IPS-20b (cell line): ENCODE measurements at regions not wholly inside any gene's neighbourhood (a gene's known extent, or its start where the extent isn't known, plus 50 kb on each side); places are given as distances from the start of the nearest gene placed in this dataset.

Experiments used
- H3K27ac ChIP-seq: one replicate; pipeline ENCODE4 v1.5.1; 2013; ENCODE audit warnings: low read length
- H3K27me3 ChIP-seq: 2 replicates; pipeline ENCODE4 v1.6.1; 2013; ENCODE audit warnings: mild to moderate bottlenecking, low read length, inconsistent platforms; ENCODE audit not compliant: insufficient read depth
- H3K36me3 ChIP-seq: 2 replicates; pipeline ENCODE4 v1.6.1; 2013; ENCODE audit warnings: low read depth, mild to moderate bottlenecking, inconsistent platforms, low read length, moderate library complexity; ENCODE audit not compliant: insufficient read depth
- H3K4me1 ChIP-seq: 2 replicates; pipeline ENCODE4 v1.6.1; 2013; ENCODE audit warnings: mild to moderate bottlenecking, control low read depth, inconsistent platforms, low read length, moderate library complexity; ENCODE audit not compliant: insufficient read depth
- H3K4me3 ChIP-seq: 2 replicates; pipeline ENCODE4 v1.5.1; 2013; ENCODE audit warnings: mild to moderate bottlenecking, low read length, inconsistent platforms
- H3K9ac ChIP-seq: 2 replicates; pipeline ENCODE4 v1.6.1; 2013; ENCODE audit warnings: low read depth, mild to moderate bottlenecking, inconsistent platforms, low read length, moderate library complexity
- H3K9me3 ChIP-seq: 2 replicates; pipeline ENCODE4 v1.6.1; 2013; ENCODE audit warnings: mild to moderate bottlenecking, low read depth, low read length, inconsistent platforms; ENCODE audit not compliant: insufficient read depth

DNA sequence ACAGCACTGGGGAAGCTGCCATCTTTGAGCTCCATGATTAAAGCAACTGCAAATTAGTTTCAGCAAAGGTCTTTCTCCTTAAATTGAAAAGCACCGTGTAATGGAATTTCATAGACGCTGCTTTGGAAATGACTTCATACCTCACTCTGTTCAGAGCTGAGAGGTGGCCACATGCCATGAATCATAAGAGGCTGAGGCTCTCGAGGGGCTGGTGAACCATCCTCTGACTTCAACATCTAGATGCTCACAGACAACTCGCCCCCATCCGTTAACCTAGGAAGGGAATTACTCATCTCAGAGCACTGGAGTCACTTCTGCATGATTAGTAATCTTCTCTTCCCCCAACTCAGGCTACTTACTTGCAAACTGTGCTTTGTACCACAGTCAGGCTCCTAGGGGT is 122.3 kb downstream of the RCN1 start:
- Histone ChIP-seq H3K4me1 (no peaks in the 10 kb centered on the region; the same call in 1 of the 2 replicates), H3K27me3 (no peaks in the 10 kb centered on the region), H3K27ac (no peak overlapping the region), H3K9me3 (no peaks in the 10 kb centered on the region), H3K9ac (no peak overlapping the region), H3K4me3 (no peak overlapping the region), H3K36me3 (no peaks in the 10 kb centered on the region)

DNA sequence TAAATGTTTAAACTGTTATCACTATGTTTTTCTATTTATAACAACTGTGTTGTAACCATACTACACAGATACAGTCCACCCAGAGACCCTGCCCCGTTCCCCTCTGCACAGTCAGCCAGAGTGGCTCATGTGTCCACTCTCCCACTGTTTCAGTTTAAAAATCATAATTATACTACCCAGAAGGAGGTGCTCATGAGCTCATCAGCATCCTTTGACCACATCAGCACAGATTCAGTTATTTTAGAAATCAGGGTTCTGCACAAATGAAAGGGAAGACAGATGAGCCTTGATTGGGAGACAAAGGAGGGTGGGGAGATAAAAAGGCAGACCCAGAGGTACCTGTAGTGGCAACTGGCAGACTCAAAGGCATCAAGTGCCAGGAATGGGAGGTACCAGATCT is 124.3 kb downstream of the RCN1 start:
- Histone ChIP-seq H3K4me1 (no peaks in the 10 kb centered on the region; the same call in 1 of the 2 replicates), H3K36me3 (no peaks in the 10 kb centered on the region), H3K27ac (no peak overlapping the region), H3K9ac (no peak overlapping the region), H3K4me3 (no peak overlapping the region), H3K9me3 (no peaks in the 10 kb centered on the region), H3K27me3 (no peaks in the 10 kb centered on the region)

GRCh38 chr11:32216749-32217148 is 125.9 kb downstream of the RCN1 start:
- no peak overlapping the region for H3K4me3 ChIP-seq
- H3K36me3 ChIP-seq: no peaks in the 10 kb centered on the region
- H3K27ac ChIP-seq: no peak overlapping the region
- no peaks in the 10 kb centered on the region for H3K27me3 ChIP-seq
- no peaks in the 10 kb centered on the region for H3K9me3 ChIP-seq
- no peak overlapping the region for H3K9ac ChIP-seq
- H3K4me1 ChIP-seq: no peaks in the 10 kb centered on the region; the same call in 1 of the 2 replicates

DNA sequence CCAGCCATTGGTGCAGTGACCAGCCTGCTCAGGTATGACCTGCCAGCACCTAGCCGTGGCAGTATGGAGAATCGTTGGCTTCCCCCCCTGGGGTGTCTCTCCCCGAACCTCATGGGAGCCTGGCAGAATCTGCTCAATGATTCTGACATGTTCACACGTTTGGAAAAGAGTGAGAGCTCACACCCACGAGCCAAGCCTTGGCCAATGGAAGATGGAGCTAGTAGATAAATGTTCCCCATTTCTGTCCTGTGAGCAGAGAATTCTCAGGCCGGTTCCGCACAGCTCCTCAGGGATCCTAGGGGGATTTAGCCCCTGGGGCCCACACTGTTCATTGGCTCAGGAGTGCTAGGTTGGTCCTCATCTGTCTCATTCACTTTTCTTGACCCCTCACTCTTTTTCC is 128.4 kb downstream of the RCN1 start:
- Histone ChIP-seq H3K36me3 (no peaks in the 10 kb centered on the region), H3K9ac (no peak overlapping the region), H3K27me3 (no peaks in the 10 kb centered on the region), H3K27ac (no peak overlapping the region), H3K4me1 (no peaks in the 10 kb centered on the region), H3K9me3 (no peaks in the 10 kb centered on the region), H3K4me3 (no peak overlapping the region)

DNA sequence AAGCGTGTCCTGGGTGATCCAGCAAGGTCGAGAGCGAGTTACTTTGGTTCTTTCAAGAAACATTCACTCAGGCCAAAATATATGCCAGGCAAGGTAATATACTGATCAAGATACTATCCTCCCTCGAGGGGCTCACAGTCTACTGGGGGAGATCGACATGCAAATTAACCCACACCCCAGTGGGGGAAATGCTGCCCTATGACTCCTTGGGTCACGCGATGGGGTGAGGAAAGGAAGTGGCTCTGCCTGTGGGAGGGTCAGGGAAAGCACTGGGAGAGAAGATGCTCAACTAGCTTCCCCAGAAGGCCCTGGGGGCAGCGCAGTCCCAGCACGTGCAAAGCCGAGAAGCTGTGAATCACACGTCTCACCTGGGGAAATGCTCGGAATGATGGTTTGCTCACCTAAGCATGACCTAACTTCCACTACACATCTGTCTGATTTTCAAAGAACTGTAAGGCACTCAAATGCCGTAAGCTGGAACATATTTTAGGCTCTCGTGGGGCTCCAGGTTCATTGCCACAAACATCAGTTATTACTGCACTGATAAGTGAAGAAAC is 130.7 kb downstream of the RCN1 start:
- no peaks in the 10 kb centered on the region for H3K4me1 ChIP-seq
- H3K27me3 ChIP-seq: no peaks in the 10 kb centered on the region
- no peaks in the 10 kb centered on the region for H3K9me3 ChIP-seq
- no peaks in the 10 kb centered on the region for H3K36me3 ChIP-seq
- H3K4me3 ChIP-seq: no peak overlapping the region
- H3K9ac ChIP-seq: no peak overlapping the region
- no peak overlapping the region for H3K27ac ChIP-seq

- H3K27me3 ChIP-seq: no peaks in the 10 kb centered on the region
- no peak overlapping the region for H3K27ac ChIP-seq
- H3K9ac ChIP-seq: no peak overlapping the region
- H3K9me3 ChIP-seq: no peaks in the 10 kb centered on the region
- no peak overlapping the region for H3K4me3 ChIP-seq
- H3K36me3 ChIP-seq: no peaks in the 10 kb centered on the region
- no peaks in the 10 kb centered on the region for H3K4me1 ChIP-seq
Observed at GRCh38 chr11:32224580-32224979, 133.7 kb downstream of the RCN1 start.

- no peak overlapping the region for H3K27ac ChIP-seq
- no peak overlapping the region for H3K9ac ChIP-seq
- H3K9me3 ChIP-seq: no peaks in the 10 kb centered on the region
- H3K4me3 ChIP-seq: no peak overlapping the region
- no peaks in the 10 kb centered on the region for H3K4me1 ChIP-seq
- no peaks in the 10 kb centered on the region for H3K27me3 ChIP-seq
- no peaks in the 10 kb centered on the region for H3K36me3 ChIP-seq
Observed at GRCh38 chr11:32225571-32226285, 134.9 kb downstream of the RCN1 start.

- Histone ChIP-seq H3K4me3 (no peak overlapping the region), H3K27ac (no peak overlapping the region), H3K9ac (no peak overlapping the region), H3K9me3 (no peaks in the 10 kb centered on the region), H3K4me1 (no peaks in the 10 kb centered on the region), H3K27me3 (no peaks in the 10 kb centered on the region), H3K36me3 (no peaks in the 10 kb centered on the region)
Observed at GRCh38 chr11:32226480-32226879, 135.6 kb downstream of the RCN1 start.

- Histone ChIP-seq H3K4me1 (no peaks in the 10 kb centered on the region), H3K36me3 (no peaks in the 10 kb centered on the region), H3K4me3 (no peak overlapping the region), H3K9ac (no peak overlapping the region), H3K27me3 (no peaks in the 10 kb centered on the region), H3K9me3 (no peaks in the 10 kb centered on the region), H3K27ac (no peak overlapping the region)
Observed at GRCh38 chr11:32229576-32230240, 138.8 kb downstream of the RCN1 start.

- Histone ChIP-seq H3K4me1 (no peaks in the 10 kb centered on the region), H3K4me3 (no peak overlapping the region), H3K9me3 (no peaks in the 10 kb centered on the region), H3K27ac (no peak overlapping the region), H3K36me3 (no peaks in the 10 kb centered on the region), H3K27me3 (no peaks in the 10 kb centered on the region), H3K9ac (no peak overlapping the region)
Observed at GRCh38 chr11:32231909-32232493, 141.1 kb downstream of the RCN1 start.

DNA sequence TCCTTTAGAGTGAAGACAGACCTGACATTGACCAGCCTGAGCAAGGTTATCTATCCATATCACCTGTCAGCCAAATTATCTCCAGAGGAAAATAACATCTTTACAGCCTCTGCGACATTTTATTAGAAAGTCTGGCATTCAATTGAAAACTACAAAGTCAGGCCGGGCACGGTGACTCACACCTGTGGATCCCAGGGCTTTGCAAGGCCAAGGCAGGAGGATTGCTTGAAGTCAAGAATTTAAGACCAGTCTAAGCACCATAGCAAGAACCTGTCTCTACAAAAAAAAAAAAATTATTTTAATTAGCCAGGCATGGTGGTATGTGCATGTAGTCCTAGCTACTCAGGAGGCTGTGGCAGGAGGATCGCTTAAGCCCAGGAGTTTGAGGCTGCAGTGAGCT is 141.6 kb downstream of the RCN1 start:
- H3K9ac ChIP-seq: no peak overlapping the region
- no peaks in the 10 kb centered on the region for H3K36me3 ChIP-seq
- no peaks in the 10 kb centered on the region for H3K4me1 ChIP-seq
- no peak overlapping the region for H3K27ac ChIP-seq
- H3K9me3 ChIP-seq: no peaks in the 10 kb centered on the region
- no peak overlapping the region for H3K4me3 ChIP-seq
- H3K27me3 ChIP-seq: no peaks in the 10 kb centered on the region

GRCh38 chr11:32233276-32233675 is 142.4 kb downstream of the RCN1 start:
- H3K4me3 ChIP-seq: no peak overlapping the region
- no peaks in the 10 kb centered on the region for H3K27me3 ChIP-seq
- H3K36me3 ChIP-seq: no peaks in the 10 kb centered on the region
- H3K9ac ChIP-seq: no peak overlapping the region
- H3K9me3 ChIP-seq: no peaks in the 10 kb centered on the region
- no peak overlapping the region for H3K27ac ChIP-seq
- H3K4me1 ChIP-seq: no peaks in the 10 kb centered on the region
